H1 (cell line): ENCODE measurements at regions not wholly inside any gene's neighbourhood (a gene's known extent, or its start where the extent isn't known, plus 50 kb on each side); places are given as distances from the start of the nearest gene placed in this dataset.
A peak's percentile ranks its signal among the peaks of the same experiment; 100 is the strongest.

Experiments used
- CTCF ChIA-PET: fragments of 300-600 bp; sonication (Branson Sonifier 250); formaldehyde crosslinking; loops from one replicate; lab custom pipeline; 2021; ENCODE audit not compliant: partially characterized antibody; lab: Charles Lee
- POLR2A ChIA-PET: fragments of 300-600 bp; sonication (Branson Sonifier 250); formaldehyde crosslinking; loops from one replicate; lab custom pipeline; 2021; ENCODE audit warnings: inconsistent platforms; ENCODE audit not compliant: partially characterized antibody; lab: Charles Lee
- DNase-seq, 2 experiments: peaks; one replicate each; pipeline versions ENCODE4 v3.0.0 to v3.0.0-alpha.2; 2010 to 2022; ENCODE audit warnings: low spot score in 2 of 2, low read depth in 1 of 2, mixed read lengths in 1 of 2
- FAIRE-seq: peaks from 2 replicates; lab custom pipeline; 2011; peaks lifted over from hg19 to GRCh38; lab: Jason Lieb, UNC
- H2AFZ ChIP-seq: 2 replicates; pipeline ENCODE4 v1.8.1; 2012; ENCODE audit warnings: low read length, inconsistent platforms
- H2AK5ac ChIP-seq: 2 replicates; pipeline ENCODE4 v1.6.1; 2013; ENCODE audit warnings: low read depth, low read length
- H2BK120ac ChIP-seq: replicated peaks from 2 replicates; pipeline ENCODE3; 2013; ENCODE audit warnings: low read depth, low read length, inconsistent platforms
- H2BK12ac ChIP-seq: 2 replicates; pipeline ENCODE4 v1.6.1; 2013; ENCODE audit warnings: low read depth, low read length
- H2BK15ac ChIP-seq: 2 replicates; pipeline ENCODE4 v1.6.1; 2013; ENCODE audit warnings: low read length
- H2BK20ac ChIP-seq: 2 replicates; pipeline ENCODE4 v1.6.1; 2013; ENCODE audit warnings: low read length
- H2BK5ac ChIP-seq: 2 replicates; pipeline ENCODE4 v1.6.1; 2013; ENCODE audit warnings: low read depth, low read length
- H3K14ac ChIP-seq: 2 replicates; pipeline ENCODE4 v1.6.1; 2013; ENCODE audit warnings: inconsistent platforms; ENCODE audit not compliant: insufficient read length
- H3K18ac ChIP-seq: 2 replicates; pipeline ENCODE4 v1.6.1; 2013; ENCODE audit warnings: low read length; ENCODE audit errors: extremely low read depth
- H3K23ac ChIP-seq: 2 replicates; pipeline ENCODE4 v1.6.1; 2013; ENCODE audit warnings: inconsistent platforms; ENCODE audit not compliant: insufficient read length
- H3K23me2 ChIP-seq: 2 replicates; pipeline ENCODE4 v1.6.1; 2013; ENCODE audit warnings: low read depth, low read length
- H3K27ac ChIP-seq: 2 replicates; pipeline ENCODE4 v1.6.1; 2011; ENCODE audit warnings: low read depth, low read length, inconsistent platforms
- H3K27me3 ChIP-seq, 4 experiments: replicated peaks in 1 of 4; 1 replicate in 1 of 4; 2 replicates in 3 of 4; pipeline versions ENCODE4 v1.6.1 to v1.8.1; 2011 to 2013; ENCODE audit warnings: low read length in 3 of 4, mild to moderate bottlenecking in 3 of 4, inconsistent platforms in 2 of 4, mixed read lengths in 2 of 4, moderate library complexity in 1 of 4; ENCODE audit not compliant: control insufficient read depth in 3 of 4, insufficient read depth in 3 of 4; ENCODE audit errors: extremely low read depth in 1 of 4
- H3K36me3 ChIP-seq, 4 experiments: 2 replicates each; pipeline versions ENCODE4 v1.6.1 to v1.8.1; 2011 to 2013; ENCODE audit warnings: mild to moderate bottlenecking in 4 of 4, low read length in 3 of 4, moderate library complexity in 2 of 4, control low read depth in 1 of 4, inconsistent platforms in 1 of 4; ENCODE audit not compliant: insufficient read depth in 4 of 4, control insufficient read depth in 2 of 4
- H3K4ac ChIP-seq: replicated peaks from 2 replicates; pipeline ENCODE3; 2013; ENCODE audit warnings: low read length, low read depth, mixed read lengths, inconsistent platforms; ENCODE audit not compliant: insufficient read length
- H3K4me1 ChIP-seq, 4 experiments: replicated peaks in 1 of 4; 1 replicate in 1 of 4; 2 replicates in 3 of 4; pipeline versions ENCODE4 v1.6.1 to v1.8.1; 2011 to 2013; ENCODE audit warnings: low read length in 3 of 4, inconsistent platforms in 2 of 4, mixed read lengths in 1 of 4; ENCODE audit not compliant: insufficient read depth in 4 of 4, control insufficient read depth in 3 of 4
- H3K4me2 ChIP-seq, 2 experiments: 2 replicates each; pipeline versions ENCODE4 v1.6.1 to v1.8.1; 2011 to 2013; ENCODE audit warnings: low read depth in 2 of 2, low read length in 2 of 2, control low read depth in 1 of 2, inconsistent platforms in 1 of 2, mild to moderate bottlenecking in 1 of 2; ENCODE audit not compliant: insufficient read depth in 1 of 2
- H3K4me3 ChIP-seq, 4 experiments: fragments of 200-600, 300-600 bp in 1 of 4; sonication (generic), shearing (Covaris generic), sonication (Bioruptor Twin) in 1 of 4; 2 replicates each; pipeline versions ENCODE4 v1.5.1 to v1.8.1; 2011 to 2016; ENCODE audit warnings: low read length in 4 of 4, low read depth in 3 of 4, control low read depth in 2 of 4, inconsistent platforms in 2 of 4, mild to moderate bottlenecking in 2 of 4, mixed read lengths in 1 of 4, moderate library complexity in 1 of 4; ENCODE audit not compliant: insufficient read depth in 2 of 4; ENCODE audit errors: extremely low read depth in 1 of 4
- H3K56ac ChIP-seq: replicated peaks from 2 replicates; pipeline ENCODE3; 2013; ENCODE audit warnings: low read depth, mild to moderate bottlenecking, mixed read lengths, low read length, inconsistent platforms; ENCODE audit not compliant: insufficient read length
- H3K79me1 ChIP-seq: 2 replicates; pipeline ENCODE4 v1.6.1; 2013; ENCODE audit warnings: low read depth, low read length, control low read depth
- H3K79me2 ChIP-seq, 2 experiments: 2 replicates each; pipeline versions ENCODE4 v1.6.1 to v1.8.1; 2012 to 2013; ENCODE audit warnings: low read length in 2 of 2, mild to moderate bottlenecking in 2 of 2, inconsistent platforms in 1 of 2; ENCODE audit not compliant: insufficient read depth in 2 of 2, control insufficient read depth in 1 of 2
- H3K9ac ChIP-seq, 4 experiments: replicated peaks in 1 of 4; 1 replicate in 1 of 4; 2 replicates in 3 of 4; pipeline versions ENCODE4 v1.6.1 to v1.8.1; 2011 to 2013; ENCODE audit warnings: low read depth in 3 of 4, low read length in 3 of 4, control low read depth in 2 of 4, mild to moderate bottlenecking in 2 of 4, moderate library complexity in 2 of 4, inconsistent platforms in 1 of 4; ENCODE audit errors: extremely low read depth in 1 of 4
- H3K9me3 ChIP-seq, 2 experiments: 2 replicates each; pipeline versions ENCODE4 v1.6.1 to v1.8.1; 2012 to 2013; ENCODE audit warnings: mild to moderate bottlenecking in 2 of 2, moderate library complexity in 2 of 2, control low read depth in 1 of 2, inconsistent platforms in 1 of 2, low read depth in 1 of 2, low read length in 1 of 2, mixed read lengths in 1 of 2; ENCODE audit not compliant: insufficient read depth in 2 of 2
- H4K20me1 ChIP-seq, 2 experiments: replicated peaks in 1 of 2; 2 replicates each; pipeline versions ENCODE3 to v1.8.1; 2011 to 2013; ENCODE audit warnings: inconsistent platforms in 2 of 2, low read length in 2 of 2, mild to moderate bottlenecking in 1 of 2; ENCODE audit not compliant: insufficient read depth in 2 of 2, control insufficient read depth in 1 of 2
- H4K5ac ChIP-seq: 2 replicates; pipeline ENCODE4 v1.6.1; 2013; ENCODE audit warnings: low read length, low read depth, mixed read lengths, inconsistent platforms; ENCODE audit not compliant: insufficient read length
- H4K8ac ChIP-seq: 2 replicates; pipeline ENCODE4 v1.8.0; 2013; ENCODE audit warnings: mild to moderate bottlenecking, moderate library complexity, low read length, inconsistent platforms; ENCODE audit not compliant: insufficient read depth; ENCODE audit errors: extremely low read depth
- H4K91ac ChIP-seq: replicated peaks from 2 replicates; pipeline ENCODE3; 2013; ENCODE audit warnings: low read length, mixed read lengths, inconsistent platforms; ENCODE audit not compliant: insufficient read length
- CTBP2 ChIP-seq: IDR thresholded peaks from 2 replicates; pipeline ENCODE4 v1.7.0; 2011; ENCODE audit warnings: borderline replicate concordance, mild to moderate bottlenecking, moderate library complexity, mixed read lengths, low read length; ENCODE audit not compliant: insufficient read depth, insufficient read length
- KDM4A ChIP-seq: IDR thresholded peaks from one replicate; pipeline ENCODE4 v1.7.1; 2012; ENCODE audit warnings: low read depth, mild to moderate bottlenecking, moderate library complexity, low read length, inconsistent platforms; ENCODE audit not compliant: severe bottlenecking
- MAFK ChIP-seq: IDR thresholded peaks from 2 replicates; pipeline ENCODE4 v1.6.1; 2012; ENCODE audit warnings: low read depth, mild to moderate bottlenecking, improper control_type of control experiment, low read length
- POLR2A ChIP-seq, 2 experiments: IDR thresholded peaks; 1 replicate in 1 of 2; 2 replicates in 1 of 2; pipeline ENCODE4 v1.6.1; 2011; ENCODE audit warnings: low read depth in 2 of 2, low read length in 2 of 2, mild to moderate bottlenecking in 2 of 2; ENCODE audit errors: control extremely low read depth in 1 of 2
- SRF ChIP-seq: IDR thresholded peaks from 2 replicates; pipeline ENCODE4 v1.6.1; 2011; ENCODE audit warnings: mild to moderate bottlenecking, low read depth, low read length, moderate library complexity
- SUZ12 ChIP-seq: fragments of 200-600 bp; sonication (generic); IDR thresholded peaks from 2 replicates; pipeline ENCODE4 v1.6.1; 2012; ENCODE audit warnings: mild to moderate bottlenecking, inconsistent platforms, low read length, moderate library complexity, mixed read lengths
- WGBS, 2 experiments: shearing (Covaris generic) in 1 of 2; methylation state at CpG; one replicate each; pipeline versions ENCODE4 v1.1.6 to v1.1.7; 2013 to 2015; ENCODE audit warnings: low lambda C conversion rate in 2 of 2, mixed read lengths in 2 of 2, inconsistent platforms in 1 of 2, low coverage in 1 of 2, missing lambda C conversion rate in 1 of 2; ENCODE audit not compliant: insufficient replicate concordance in 2 of 2, insufficient coverage in 1 of 2, insufficient read length in 1 of 2; ENCODE audit errors: extremely low coverage in 1 of 2, missing lambda C conversion rate in 1 of 2; 5-methylcytosine and 5-hydroxymethylcytosine counted together

DNA sequence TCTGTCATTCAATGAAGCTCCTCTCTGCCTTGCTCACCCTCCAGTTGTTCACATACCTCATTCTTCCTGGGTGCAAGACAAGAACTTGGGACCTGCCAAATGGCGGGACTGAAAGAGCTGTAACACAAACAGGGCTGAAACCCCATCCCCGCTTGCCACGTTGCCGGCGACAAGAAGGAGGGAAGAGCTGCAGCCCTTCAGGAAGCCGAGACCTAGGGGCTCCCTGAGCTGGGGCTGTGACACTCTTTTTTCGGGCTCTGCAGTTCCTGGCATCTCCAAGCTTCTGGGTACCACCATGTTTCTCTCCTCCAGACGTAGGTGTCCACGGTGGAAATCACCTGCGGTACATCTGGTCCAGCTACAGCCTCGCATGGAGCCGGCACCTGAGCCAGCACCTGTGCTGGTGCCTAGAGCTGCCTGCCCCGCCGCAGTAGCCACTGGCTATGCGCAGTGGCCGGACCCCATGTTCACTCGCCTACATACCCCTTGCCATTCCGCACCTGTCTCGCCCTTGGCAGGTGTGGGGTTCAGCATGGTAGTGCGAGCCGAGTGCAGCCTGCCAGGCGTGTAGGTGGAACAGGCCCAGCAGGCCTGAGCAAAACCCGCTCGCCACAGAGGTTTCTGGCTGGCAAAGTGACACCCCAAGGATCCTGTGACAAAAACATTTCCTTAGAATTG, 367.0 kb upstream of the NEGR1 start:
- no peaks in the 10 kb centered on the region for H3K4me1 ChIP-seq
- no peaks in the 10 kb centered on the region; the same call in 1 of the 2 replicates for H3K23me2 ChIP-seq
- H3K9ac ChIP-seq, result no peak overlapping the region
- no peak overlapping the region for H2BK12ac ChIP-seq
- H3K23ac ChIP-seq, result no peak overlapping the region
- ChIA-PET CTCF (interaction anchor here (0.7 to 1.3 kb wide), 2 partner anchors 11 to 15 kb away, joined by 3 to 4 read pairs; no protein-coding TSS in a partner anchor), POLR2A (no interaction called here)
- no peaks in the 10 kb centered on the region for H3K79me1 ChIP-seq
- H2BK20ac ChIP-seq, result no peak overlapping the region
- no peak for FAIRE-seq
- no peak overlapping the region for H2AK5ac ChIP-seq
- no peak overlapping the region for H2BK120ac ChIP-seq
- H3K79me2 ChIP-seq, result no peaks in the 10 kb centered on the region
- H3K4ac ChIP-seq, result no peak overlapping the region
- H3K18ac ChIP-seq, result no peak overlapping the region
- H3K27ac ChIP-seq, result no peak overlapping the region
- H2BK15ac ChIP-seq, result no peak overlapping the region
- H2AFZ ChIP-seq, result no peak overlapping the region
- 0 out of 2 replicates have a peak overlapping the region, but pooled peaks have one; percentile 68 for H4K8ac ChIP-seq
- H3K14ac ChIP-seq, result no peak overlapping the region
- no peak overlapping the region for H3K4me3 ChIP-seq
- no peaks in the 10 kb centered on the region for H3K36me3 ChIP-seq
- no peak overlapping the region for H4K5ac ChIP-seq
- H4K20me1 ChIP-seq, result no peaks in the 10 kb centered on the region
- H3K4me2 ChIP-seq, result no peak overlapping the region
- no peak overlapping the region for H4K91ac ChIP-seq
- 93% methylated on average over 24 of the region's 24 CpGs; no CpG with 5 or more reads in 1 of the 2 experiments for whole genome bisulfite sequencing, 2 experiments
- H3K9me3 ChIP-seq, result no peaks in the 10 kb centered on the region
- TF ChIP-seq MAFK (no peak), SUZ12 (no peak), SRF (no peak), KDM4A (no peak), CTBP2 (no peak), POLR2A (IDR thresholded peaks at IDR 0.05; ENCODE audit: control extremely low read depth in 1 of 2, low read depth in 2 of 2, low read length in 2 of 2) (no peak)
- TF ChIP-seq, all 59 proteins: peak for 0
- no peak overlapping the region for H2BK5ac ChIP-seq
- no peaks in the 10 kb centered on the region for H3K27me3 ChIP-seq
- H3K56ac ChIP-seq, result no peak overlapping the region
- no peak for DNase-seq
